GM10248 (cell line): ENCODE measurements at regions not wholly inside any gene's neighbourhood (a gene's known extent, or its start where the extent isn't known, plus 50 kb on each side); places are given as distances from the start of the nearest gene placed in this dataset.
"Not testable (repeated sequence)": the region's sequence is repeated elsewhere in the genome, so short reads cannot be mapped to it uniquely, and the experiment has no call there.

Source experiments
- CTCF ChIA-PET: fragments of 300-600 bp; sonication (Branson Sonifier 250); formaldehyde crosslinking; extraction: SDS; loops from one replicate; lab custom pipeline; 2021; ENCODE audit warnings: antibody characterized with exemption; lab: Yijun Ruan, JAX
- POLR2A ChIA-PET: fragments of 350-650 bp; sonication (Branson Sonifier 250); formaldehyde crosslinking; extraction: SDS; loops from one replicate; lab custom pipeline; 2020; ENCODE audit warnings: antibody characterized with exemption; lab: Yijun Ruan, JAX
- DNase-seq: peaks from one replicate; pipeline ENCODE4 v3.0.0; 2012; ENCODE audit errors: extremely low spot score
- CTCF ChIP-seq: IDR thresholded peaks from 2 replicates; pipeline ENCODE4 v1.5.1; 2012; ENCODE audit warnings: mild to moderate bottlenecking, low read depth; ENCODE audit errors: extremely low read depth, missing control alignments, control extremely low read depth

DNA sequence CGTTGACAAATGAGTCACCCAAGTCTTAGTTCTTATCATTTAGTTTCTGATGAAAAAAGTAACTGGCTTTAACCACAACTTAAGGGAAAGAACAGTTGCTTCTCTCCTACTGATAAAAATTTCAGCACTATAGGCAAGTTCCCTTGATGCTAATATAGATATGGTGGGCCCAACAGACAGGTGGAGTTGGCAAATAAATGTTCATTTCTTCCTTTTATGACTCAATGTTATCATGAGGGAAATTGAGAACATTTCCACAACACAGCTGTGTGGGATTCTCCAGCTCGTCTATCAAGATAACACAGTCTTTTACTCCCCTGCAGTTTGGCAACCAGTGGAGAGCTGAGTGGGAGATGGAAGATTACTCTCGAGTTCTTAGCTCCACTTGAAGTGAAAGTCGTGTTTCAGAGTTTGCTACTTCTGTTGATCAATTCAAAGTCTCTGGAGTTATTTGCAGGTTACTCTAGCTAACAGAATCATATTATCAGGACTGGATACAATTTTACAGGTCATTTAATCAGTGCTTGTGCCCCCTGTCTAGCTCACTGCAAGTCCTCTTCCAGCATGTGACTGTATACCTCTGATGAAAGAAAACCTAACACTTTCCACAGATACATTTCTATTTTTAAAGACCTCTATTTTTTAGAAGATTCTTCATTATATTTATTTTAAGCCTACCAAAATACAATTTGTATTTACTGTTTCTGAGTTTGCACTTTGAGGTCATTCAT is 270.6 kb upstream of the GK2 start:
- ChIA-PET CTCF (no interaction called here), POLR2A (no interaction called here)
- DNase-seq: no peak
- no peak for TF ChIP-seq CTCF

- TF ChIP-seq CTCF: no peak
- DNase-seq: no peak
- ChIA-PET POLR2A (no interaction called here), CTCF (no interaction called here)
Measured at GRCh38 chr4:79676705-79677104, 268.7 kb upstream of the GK2 start.

DNA sequence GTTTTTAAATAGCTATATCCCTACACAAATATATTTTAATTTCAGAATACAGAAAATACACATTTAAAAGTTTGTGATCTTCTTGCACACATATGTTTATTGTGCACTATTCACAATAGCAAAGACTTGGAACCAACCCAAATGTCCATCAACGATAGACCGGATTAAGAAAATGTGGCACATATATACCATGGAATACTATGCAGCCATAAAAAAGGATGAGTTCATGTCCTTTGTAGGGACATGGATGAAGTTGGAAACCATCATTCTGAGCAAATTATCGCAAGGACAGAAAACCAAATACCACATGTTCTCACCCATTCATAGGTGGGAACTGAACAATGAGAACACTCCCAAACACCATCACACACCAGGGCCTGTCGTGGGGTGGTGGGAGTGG is 266.9 kb upstream of the GK2 start:
- CTCF ChIA-PET, DNase-seq, POLR2A ChIA-PET: not testable (repeated sequence)

- CTCF ChIA-PET: no interaction called here
Measured at GRCh38 chr4:79673898-79674297, 265.9 kb upstream of the GK2 start.

DNA sequence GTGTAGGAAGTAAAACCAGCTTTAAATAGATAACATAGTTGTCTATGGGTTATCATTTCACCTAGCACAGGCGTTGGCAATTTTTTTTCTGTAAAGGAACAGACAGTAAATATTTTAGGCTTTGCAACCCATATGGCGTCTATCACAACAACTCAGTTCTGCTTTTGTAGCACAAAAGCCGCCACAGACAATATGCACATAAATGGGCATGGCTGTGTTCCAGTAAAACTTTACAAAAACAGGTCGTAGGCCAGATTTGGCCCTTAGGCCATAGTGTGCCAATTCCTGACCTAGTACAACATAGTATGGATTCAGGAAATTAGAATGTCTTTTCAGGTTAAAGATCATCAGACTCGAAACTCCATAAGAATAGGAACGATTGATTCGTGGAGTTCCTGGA is 265.3 kb upstream of the GK2 start:
- DNase-seq: no peak
- CTCF ChIA-PET: no interaction called here
- POLR2A ChIA-PET: no interaction called here
- TF ChIP-seq CTCF: no peak

More at GRCh38 chr4:79673898-79674297, 265.9 kb upstream of the GK2 start:
- DNase-seq: no peak
- no peak for TF ChIP-seq CTCF
- POLR2A ChIA-PET: no interaction called here

DNA sequence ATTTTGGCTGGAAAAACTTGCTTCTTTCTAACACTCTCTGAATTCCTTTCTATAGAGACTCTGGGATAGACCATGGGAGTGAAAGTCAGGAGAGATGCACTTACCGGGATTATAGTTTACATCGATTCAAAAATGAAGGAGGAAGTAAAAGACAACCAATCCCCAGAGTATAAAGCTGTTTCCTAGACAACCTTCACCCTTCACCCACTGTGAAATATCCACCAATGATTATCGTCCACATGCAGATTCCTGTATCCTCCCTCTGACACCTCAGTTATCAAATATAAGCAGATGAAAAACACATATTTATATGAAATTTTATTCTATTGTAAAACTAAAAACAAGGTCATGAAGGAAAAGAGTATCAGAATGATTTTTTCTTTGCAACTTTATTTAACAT is 258.8 kb upstream of the GK2 start:
- ChIA-PET CTCF (no interaction called here), POLR2A (no interaction called here)
- DNase-seq: no peak
- TF ChIP-seq CTCF: no peak

DNA sequence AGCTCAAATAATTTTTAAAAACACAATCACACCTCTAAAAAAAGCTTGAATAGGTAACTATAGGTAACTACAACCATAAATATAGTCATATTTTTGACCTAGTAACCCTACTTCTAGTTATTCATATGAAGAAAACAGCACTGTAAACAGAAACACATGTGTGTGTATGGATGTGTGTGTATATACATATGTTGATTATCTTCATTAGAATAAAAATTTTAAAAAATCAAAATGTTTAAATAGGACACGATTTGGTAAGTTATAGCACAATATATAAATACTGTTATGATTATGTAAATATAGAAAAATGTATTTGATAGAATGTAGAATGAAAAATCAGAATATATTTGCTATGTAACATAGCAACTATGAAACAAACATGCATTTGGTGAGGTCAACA is 258.1 kb upstream of the GK2 start:
- ChIA-PET CTCF (no interaction called here), POLR2A (no interaction called here)
- DNase-seq: no peak
- TF ChIP-seq CTCF: no peak
